ENCODE measurements at regions not wholly inside any gene's neighbourhood (a gene's known extent, or its start where the extent isn't known, plus 50 kb on each side); places are given as distances from the start of the nearest gene placed in this dataset.

- Histone ChIP-seq H3K9me3 (ENCODE audit: control insufficient read depth, insufficient read depth, low read depth, low read length) (no peaks in the 10 kb centered on the region), H3K36me3 (ENCODE audit: control insufficient read depth, insufficient read depth, low read length) (no peaks in the 10 kb centered on the region), H3K4me1 (ENCODE audit: control insufficient read depth, insufficient read depth, low read length) (no peaks in the 10 kb centered on the region), H3K27ac (ENCODE audit: low read length) (no peak overlapping the region), H3K27me3 (ENCODE audit: control insufficient read depth, insufficient read depth, low read length) (no peaks in the 10 kb centered on the region), H3K4me3 (ENCODE audit: low read depth in 2 of 2, low read length in 2 of 2) (no peak overlapping the region)
- POLR2A ChIA-PET, result no interaction called here
- ATAC-seq (no peak), DNase-seq (ENCODE audit: low read depth, low spot score) (no peak)
- intact Hi-C loops (cut with micrococcal nuclease; ENCODE audit: unreplicated experiment) (no loop called here), in situ Hi-C loops (cut with HindIII; ENCODE audit: low pct_unique_long_range_greater_than_20kb, low sequenced_read_pairs) (no loop called here)
- no TSS peak for BruUV-seq (replicated peaks)
- CTCF ChIA-PET, result no interaction called here
- TF ChIP-seq TCF7L2 (IDR thresholded peaks at IDR 0.05; ENCODE audit: low read depth, low read length) (no peak), REST (IDR thresholded peaks at IDR 0.05; ENCODE audit: insufficient read depth in 1 of 2, low read depth in 2 of 2, low read length in 1 of 2) (no peak), CTCF (IDR thresholded peaks at IDR 0.05) (no peak), SIN3A (IDR thresholded peaks at IDR 0.05; ENCODE audit: borderline replicate concordance, insufficient read depth, low read depth, low read length) (no peak), POLR2AphosphoS5 (IDR thresholded peaks at IDR 0.05; ENCODE audit: low read depth, low read length) (no peak)
Observed at GRCh38 chr18:24942144-24942543, 409.8 kb downstream of the ZNF521 start.

- intact Hi-C loops (cut with micrococcal nuclease; ENCODE audit: unreplicated experiment), result no loop called here
- no peak for DNase-seq (ENCODE audit: low read depth, low spot score)
- Histone ChIP-seq H3K36me3 (ENCODE audit: control insufficient read depth, insufficient read depth, low read length) (no peaks in the 10 kb centered on the region), H3K4me3 (ENCODE audit: low read depth in 2 of 2, low read length in 2 of 2) (no peak overlapping the region), H3K27ac (ENCODE audit: low read length) (no peak overlapping the region), H3K27me3 (ENCODE audit: control insufficient read depth, insufficient read depth, low read length) (no peaks in the 10 kb centered on the region; the same call in 1 of the 2 replicates), H3K4me1 (ENCODE audit: control insufficient read depth, insufficient read depth, low read length) (no peaks in the 10 kb centered on the region), H3K9me3 (ENCODE audit: control insufficient read depth, insufficient read depth, low read depth, low read length) (no peaks in the 10 kb centered on the region)
- POLR2A ChIA-PET, result no interaction called here
- BruUV-seq (replicated peaks), result no TSS peak
- in situ Hi-C loops (cut with HindIII; ENCODE audit: low pct_unique_long_range_greater_than_20kb, low sequenced_read_pairs), result no loop called here
- ATAC-seq, result no peak
- TF ChIP-seq CTCF (IDR thresholded peaks at IDR 0.05) (no peak), TCF7L2 (IDR thresholded peaks at IDR 0.05; ENCODE audit: low read depth, low read length) (no peak), REST (IDR thresholded peaks at IDR 0.05; ENCODE audit: insufficient read depth in 1 of 2, low read depth in 2 of 2, low read length in 1 of 2) (no peak), POLR2AphosphoS5 (IDR thresholded peaks at IDR 0.05; ENCODE audit: low read depth, low read length) (no peak), SIN3A (IDR thresholded peaks at IDR 0.05; ENCODE audit: borderline replicate concordance, insufficient read depth, low read depth, low read length) (no peak)
- CTCF ChIA-PET, result no interaction called here
Observed at GRCh38 chr18:24947521-24948305, 404.3 kb downstream of the ZNF521 start.
